HL-60 (cell line): ENCODE measurements at regions not wholly inside any gene's neighbourhood (a gene's known extent, or its start where the extent isn't known, plus 50 kb on each side); places are given as distances from the start of the nearest gene placed in this dataset.

ENCODE experiments used
- CTCF ChIP-seq: IDR thresholded peaks from one replicate; pipeline ENCODE4 v1.5.1; 2011; ENCODE audit warnings: low read length, control low read depth, inconsistent platforms; ENCODE audit not compliant: insufficient read depth
- SPI1 ChIP-seq: IDR thresholded peaks from 2 replicates; pipeline ENCODE4 v1.6.1; 2012; ENCODE audit warnings: low read depth, mild to moderate bottlenecking, borderline replicate concordance

DNA sequence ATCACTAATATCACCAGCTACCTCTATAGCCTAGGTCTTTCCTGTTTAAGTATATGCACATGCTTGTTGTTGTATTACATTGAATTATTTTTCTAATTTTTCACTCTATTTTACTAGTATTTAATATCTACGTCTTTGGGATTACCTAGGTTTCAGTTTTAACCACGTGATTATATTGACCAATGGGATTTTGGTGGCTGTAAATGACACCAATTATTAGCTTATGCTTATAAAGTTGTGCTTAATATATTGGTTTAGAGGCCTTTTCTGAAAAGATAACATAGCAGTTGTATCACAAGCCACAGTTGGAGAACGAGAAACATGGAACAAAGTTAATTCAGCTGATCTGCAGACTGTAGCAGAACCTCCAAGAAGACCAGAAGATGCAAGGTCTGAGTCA, 104.8 kb upstream of the PRDM9 start:
- TF ChIP-seq CTCF: no peak
- TF ChIP-seq SPI1: no peak
